HG02588 (cell line): ENCODE measurements at regions not wholly inside any gene's neighbourhood (a gene's known extent, or its start where the extent isn't known, plus 50 kb on each side); places are given as distances from the start of the nearest gene placed in this dataset.

ENCODE experiments used
- ATAC-seq: cut with Tn5 transposase; IDR thresholded peaks from one replicate; pipeline ENCODE4 v1.9.1; 2021; ENCODE audit warnings: mild to moderate bottlenecking, moderate library complexity; ENCODE audit not compliant: unreplicated experiment

DNA sequence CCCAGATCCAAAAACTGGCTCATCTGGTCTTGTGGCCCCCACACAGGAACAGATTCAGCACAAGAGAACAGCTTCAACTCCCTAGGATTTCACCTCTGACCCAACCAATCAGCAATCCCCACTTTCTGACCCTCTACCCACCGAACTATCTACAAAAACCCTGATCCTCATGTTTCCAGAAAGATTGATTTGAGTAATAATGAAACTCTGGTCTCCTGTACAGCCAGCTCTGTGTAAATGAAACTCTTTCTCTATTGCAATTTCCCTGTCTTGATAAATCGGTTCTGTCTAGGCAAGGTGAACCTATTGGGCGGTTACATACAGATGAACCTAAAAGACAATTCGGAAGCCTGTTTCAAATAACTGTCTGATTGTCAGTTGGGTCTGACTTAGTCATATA is 847.6 kb upstream of the ALCAM start:
- ATAC-seq, result peak; percentile 41

DNA sequence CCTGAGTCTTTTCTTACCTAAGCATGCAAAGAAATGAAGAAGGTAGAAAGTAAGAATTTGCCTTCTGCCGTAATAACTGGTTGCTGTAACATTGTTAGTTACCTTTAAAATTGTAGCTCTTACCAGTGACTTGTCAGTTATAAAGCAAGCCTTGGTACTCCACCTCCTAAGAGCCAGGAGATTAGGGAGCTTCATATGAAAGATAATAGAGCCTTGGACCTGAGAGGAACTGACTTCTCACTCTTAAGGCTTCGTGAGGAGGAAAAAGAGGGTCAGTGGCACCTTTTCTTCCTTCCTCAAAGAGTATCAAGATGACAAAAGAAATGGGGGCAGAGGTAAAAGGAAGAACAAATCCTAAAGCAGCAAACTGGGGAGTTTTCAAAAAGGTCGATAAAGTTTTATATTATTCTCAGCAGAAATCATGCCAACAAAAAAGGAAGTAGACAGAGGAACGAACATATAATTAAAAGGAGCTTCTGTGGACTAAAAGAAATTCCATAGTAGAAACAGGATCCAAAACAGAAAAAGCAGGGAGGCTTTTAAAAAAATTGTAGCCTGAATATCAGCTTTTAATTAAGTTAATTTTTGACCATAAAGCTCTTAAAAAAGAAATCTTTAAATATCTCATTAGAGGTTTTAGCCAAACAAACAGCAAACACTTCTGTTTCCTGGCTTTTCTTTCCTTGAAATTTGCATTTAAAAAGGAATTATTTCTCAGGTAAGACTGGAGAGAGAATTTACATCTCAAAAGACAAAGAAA is 847.1 kb upstream of the ALCAM start:
- no peak for ATAC-seq

DNA sequence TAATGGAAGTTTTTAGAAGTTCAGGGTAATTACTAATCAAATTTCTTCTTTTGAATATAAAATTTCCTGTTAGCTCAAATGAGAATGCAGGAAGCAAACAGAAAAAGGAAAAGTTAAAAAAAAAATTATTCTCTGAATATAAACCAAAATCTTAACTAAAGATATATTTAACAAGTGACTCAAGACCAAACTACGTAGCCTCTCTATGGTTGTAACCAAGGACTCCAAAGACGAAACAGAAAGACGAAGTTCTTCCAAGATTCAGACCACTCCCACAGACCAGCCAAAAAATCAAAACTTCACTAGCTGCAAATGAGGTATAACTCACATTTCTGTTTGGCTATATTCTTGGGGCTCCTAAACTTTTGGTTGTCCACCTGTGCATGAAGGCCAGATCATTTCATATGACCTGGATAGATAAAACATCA is 846.5 kb upstream of the ALCAM start:
- ATAC-seq, result peak; percentile 27

DNA sequence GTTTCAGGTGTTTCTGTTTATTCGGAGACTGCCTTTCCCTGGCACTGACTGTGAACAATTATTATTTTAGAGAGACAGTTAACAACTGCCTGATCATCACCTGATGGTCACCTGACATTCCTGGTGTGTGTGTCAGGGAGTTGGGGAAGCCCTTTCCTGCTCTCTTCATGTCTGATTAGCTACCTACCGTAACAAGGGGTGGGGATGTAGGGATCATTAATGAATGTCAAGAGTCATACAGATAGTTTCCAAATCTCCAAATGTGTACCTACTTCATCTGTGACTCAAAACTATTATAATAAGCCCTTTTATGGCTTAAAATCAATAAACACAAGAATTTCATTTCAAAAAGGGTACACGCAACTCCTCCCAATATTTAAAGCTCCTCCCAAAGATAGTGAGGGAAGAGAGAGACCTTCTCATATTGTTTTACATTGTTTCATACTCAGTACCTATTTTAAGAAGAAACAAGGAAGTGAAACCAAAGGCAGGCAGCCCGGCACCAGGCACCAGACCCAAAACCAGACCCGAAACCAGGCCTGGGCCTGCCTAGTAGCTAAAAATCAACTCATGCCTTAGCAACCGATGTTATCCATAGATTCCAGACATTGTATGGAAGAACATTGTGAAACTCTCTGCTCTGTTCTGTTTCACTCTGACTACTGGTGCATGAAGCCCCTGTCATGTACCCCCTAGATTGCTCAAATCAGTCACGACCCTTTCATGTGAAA is 844.9 kb upstream of the ALCAM start:
- peak; percentile 55 for ATAC-seq

DNA sequence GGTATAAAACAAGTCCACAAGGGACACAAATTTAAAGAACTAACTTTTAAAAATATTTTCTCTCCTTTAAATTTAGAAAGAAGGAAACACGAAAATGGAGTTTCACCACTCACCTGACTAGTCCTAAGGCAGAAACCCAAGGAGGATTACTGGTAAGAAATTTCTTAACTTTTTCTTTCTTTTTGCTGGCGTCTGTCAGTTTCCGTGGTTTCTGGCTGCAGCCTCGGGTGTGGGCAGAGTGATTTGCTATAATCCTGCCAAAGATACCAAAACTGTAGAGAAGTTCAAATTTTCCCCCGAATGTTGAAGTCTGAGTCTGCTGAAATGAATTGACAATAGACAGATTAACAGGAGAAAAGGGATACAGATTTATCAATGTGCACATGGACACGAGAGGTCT is 843.6 kb upstream of the ALCAM start:
- peak; percentile 19 for ATAC-seq

DNA sequence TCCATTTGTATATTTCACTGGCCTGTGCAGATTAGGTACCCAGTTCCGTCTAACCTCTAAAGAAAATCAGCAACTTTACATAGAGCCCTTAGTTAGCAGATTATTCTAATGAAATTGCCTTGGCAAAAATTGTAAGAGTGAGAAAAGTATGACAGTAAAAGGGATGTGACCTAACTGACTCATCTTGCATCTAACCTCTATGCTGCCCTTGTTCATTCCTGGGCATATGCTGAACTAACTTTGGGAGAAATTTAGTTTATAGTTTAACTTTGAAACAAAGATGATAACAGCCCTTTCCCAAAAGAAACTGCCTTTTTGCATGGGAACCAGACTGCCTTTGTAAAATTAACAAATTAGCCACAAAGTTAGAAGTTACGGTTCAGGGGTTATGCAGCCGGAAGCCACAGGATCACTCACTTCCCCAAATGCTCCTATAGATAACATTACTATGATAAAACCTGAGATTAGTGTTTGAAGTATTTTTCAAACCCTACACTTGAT is 839.8 kb upstream of the ALCAM start:
- peak; percentile 74 for ATAC-seq

DNA sequence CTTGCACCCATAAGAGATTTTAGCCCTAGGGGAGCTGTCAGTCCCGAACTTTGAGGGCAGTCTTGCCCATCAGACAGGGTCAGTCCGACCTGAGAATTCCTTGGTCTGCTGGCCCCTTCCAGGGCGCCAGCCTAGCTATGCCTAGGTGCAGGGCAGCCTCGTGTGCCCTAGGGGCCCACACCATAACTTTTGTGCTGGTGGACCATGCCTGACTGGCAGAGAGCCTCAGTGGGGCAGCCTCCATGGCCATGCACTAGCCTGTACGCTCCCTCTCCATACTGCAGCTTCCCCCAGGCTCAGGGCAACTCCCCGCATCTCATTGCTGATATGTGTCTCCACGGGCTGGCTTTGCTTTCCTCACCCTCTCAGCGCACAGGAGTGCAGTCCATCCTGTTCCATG is 835.8 kb upstream of the ALCAM start:
- ATAC-seq, result no peak

DNA sequence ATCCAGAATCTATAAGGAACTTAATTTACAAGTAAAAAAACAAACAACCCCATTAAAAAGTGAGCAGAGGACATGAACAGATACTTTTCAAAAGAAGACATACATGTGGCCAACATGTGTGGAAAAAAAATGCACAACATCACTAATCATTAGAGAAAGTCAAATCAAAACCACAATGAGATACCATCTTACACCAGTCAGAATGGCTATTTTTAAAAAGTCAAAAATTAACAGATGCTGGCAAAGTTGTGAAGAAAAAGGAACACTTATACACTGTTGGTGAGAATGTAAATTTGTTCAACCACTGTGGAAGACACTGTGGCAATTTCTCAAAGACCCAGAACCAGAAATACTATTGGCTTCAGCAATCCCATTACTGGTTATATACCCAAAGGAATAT is 830.0 kb upstream of the ALCAM start:
- no peak for ATAC-seq

DNA sequence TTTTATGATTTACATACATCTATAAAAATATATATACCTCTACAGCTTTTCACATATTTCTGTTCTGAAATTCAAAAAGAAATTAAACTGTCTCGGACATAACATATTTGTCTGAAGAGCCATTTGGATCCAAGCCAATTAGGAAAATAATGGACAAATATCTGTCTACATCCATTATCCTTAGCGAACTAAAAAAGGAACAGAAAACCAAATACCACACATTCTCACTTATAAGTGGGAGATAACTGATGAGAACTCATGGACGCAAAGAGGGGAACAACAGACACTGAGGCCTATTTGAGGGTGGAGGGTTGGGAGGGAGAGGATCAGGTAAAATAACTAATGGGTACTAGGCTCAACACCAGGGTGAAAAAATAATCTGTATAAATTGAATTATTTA is 829.4 kb upstream of the ALCAM start:
- ATAC-seq, result no peak

DNA sequence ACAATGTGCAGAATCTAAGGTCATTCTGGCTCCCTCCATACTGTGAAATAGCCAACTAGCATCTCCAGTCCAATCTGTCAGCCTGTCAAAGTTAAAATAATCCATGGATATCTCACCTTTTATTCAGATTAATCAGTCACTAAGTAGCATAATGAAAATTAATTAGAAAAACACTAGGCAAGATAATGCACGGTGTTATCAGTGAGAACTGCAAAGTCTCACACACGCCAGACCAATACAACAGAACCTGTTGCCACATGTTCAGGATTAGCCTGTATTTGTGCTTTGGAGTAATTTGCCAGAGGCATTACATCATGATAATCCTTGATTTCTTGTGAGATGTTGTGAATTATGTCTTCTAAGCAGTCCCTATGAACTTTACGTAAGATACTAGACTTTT is 820.4 kb upstream of the ALCAM start:
- ATAC-seq, result no peak

DNA sequence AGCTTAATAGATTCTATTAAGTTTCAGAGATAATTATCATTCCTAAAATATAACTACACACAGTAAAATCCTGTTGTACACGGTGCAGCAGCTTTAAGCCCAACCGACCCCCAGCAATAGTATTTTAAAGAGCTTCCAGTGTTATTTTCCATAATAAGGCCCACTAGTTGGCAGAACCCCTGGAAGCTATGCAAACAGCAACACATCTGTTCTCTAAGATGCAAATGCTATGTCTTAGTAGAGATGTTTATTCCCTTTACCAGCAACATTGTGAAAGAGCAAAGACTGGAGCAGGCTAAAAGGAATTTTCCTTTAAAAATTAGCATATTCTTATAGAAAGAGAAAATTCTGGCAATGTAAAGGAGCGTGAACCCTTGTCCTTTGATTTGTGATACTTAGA is 819.7 kb upstream of the ALCAM start:
- ATAC-seq, result no peak

DNA sequence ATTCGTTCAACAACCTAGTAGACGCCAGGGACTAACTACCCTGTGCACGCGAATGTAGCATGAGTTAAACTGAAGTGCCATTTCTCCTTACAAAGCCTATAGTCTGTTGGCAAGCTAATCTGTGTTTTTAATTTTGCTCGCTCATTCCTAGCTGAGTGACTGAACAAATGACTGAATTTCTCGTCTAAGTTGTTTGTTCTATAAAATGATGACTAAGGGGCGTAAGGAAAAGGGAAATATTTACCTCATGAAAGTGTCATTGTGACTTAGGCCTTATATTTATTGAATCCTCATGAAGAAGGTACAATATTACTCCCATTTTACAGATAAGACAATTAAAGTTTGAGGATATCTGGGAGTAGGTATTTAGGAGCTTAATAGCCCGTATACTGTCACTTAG is 818.3 kb upstream of the ALCAM start:
- no peak for ATAC-seq

DNA sequence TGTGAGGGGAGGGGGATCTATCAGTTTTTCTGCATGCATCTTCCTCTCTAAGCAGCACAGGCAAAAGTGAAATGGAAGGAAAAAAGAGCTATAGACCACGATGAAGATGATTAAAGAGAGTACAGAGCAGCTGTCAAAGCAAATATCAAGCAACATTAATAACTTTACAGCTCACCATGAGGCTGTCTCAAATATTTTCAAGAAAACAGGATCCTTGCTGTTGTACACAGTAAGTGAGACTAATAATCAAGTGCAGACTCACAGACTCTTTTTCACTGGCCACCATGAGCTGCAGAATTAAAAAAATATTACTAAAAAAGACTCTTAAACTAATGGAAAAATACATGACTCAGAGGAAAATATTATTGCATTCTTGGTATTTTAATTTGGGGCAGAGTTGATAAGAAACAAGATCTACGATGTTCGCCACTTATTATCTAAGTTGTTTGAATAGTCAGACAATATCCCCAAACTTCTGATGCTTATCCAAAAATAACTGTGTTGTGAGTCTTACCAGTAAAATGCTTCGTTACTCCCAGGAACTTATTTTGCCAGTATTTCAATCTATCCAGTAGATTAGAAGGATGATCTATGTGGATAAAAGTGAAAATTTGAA is 817.5 kb upstream of the ALCAM start:
- no peak for ATAC-seq

DNA sequence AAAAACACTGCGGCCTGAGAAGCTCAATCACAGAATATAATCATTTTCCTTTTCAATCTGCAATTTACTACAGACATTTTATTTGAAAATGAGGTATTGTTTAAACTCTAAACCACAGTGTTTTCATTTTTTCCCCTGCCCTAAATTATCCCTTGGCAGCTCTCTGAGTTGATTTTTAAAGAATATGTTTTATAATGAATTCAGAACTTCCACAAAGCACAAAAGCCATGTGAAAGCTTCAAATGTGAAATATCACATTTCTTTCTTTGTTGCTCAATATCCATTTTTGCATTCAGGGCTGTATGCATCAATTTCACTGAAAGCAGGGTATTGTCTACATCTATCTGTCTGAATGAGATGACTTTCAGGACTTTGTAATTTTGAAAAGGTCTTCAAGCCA is 813.6 kb upstream of the ALCAM start:
- ATAC-seq, result no peak

DNA sequence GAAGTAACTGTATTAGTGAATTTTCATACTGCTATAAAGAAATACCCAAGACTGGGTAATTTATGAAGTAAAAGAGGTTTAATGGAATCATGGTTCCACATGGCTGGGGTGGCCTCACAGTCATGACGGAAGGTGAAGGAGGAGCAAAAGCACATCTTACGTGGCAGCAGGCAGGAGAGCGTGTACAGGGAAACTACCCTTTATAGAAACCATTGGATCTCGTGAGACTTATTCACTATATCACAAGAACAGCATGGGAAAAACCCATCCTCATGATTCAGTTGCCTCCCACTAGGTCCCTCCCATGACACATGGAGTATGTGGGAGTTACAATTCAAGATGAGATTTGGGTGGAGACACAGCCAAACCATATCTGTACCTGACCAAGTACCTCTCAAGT is 812.3 kb upstream of the ALCAM start:
- ATAC-seq, result no peak

DNA sequence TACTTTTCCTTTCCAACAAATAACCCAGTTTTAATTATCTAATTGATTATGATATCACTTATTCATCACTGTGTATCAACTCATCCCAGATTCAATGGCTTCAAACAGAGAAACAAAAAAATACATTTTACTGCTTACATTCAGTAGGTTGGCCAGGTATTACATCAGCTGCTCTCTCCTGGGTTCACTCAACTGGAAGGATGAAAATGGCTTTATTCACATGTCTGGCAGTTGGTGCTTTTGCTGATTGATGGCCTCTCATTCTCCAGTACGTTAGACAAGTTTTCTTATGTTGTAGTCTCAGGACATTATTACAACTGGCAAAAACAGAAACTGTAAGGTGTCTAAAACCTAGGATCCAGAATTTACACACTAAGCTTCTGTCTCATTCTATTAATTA is 811.0 kb upstream of the ALCAM start:
- no peak for ATAC-seq

DNA sequence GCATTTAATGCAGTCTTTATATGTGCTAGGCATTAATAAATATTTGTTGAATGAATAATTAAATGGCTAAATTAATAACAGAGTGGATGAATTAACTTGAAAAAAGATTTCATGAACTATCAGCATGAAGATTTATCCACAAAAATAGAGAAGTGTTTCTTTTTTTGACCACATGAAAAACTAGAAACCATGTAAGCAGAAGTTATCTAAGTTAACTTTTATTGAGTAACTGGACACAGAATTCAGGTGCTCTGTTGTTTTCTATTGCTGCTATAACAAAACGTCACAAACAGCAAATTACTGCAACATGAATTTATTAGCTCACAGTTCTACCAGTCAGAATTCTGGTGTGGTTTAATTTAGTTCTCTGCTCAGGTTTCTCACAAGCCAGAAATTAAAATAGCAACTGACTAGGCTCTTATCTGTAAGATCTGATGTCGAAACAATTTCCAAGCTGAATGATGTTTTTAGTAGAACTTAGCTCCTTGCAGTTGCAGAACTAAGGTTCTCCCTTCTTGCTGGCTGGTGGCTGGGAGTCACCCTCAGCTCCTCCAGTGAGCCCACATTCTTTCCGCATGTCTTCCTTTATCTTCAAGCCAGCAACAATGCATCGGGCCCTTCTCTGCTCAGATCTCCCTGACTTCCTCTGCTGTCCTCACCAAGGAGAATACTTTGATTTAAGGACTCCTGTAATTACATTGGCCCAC is 810.2 kb upstream of the ALCAM start:
- no peak for ATAC-seq

DNA sequence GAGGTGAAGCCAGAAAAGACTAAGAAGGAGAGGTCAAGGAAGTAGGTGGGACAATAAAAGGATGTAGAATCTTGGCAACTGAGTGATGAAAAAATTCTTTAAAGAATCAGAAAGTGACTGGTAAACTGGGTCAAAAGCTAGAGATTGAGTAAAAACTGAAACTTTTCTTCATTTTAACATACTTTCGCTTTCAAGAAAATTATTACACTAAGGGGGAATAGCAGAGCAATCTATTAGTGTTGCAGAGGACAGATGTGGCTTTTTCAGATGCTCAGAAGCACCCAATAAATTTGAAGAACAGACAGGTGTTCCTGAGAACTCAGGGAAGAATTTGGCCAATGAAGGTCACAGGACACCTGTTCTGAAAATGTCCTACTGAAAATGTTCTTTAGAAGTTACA is 805.4 kb upstream of the ALCAM start:
- no peak for ATAC-seq

DNA sequence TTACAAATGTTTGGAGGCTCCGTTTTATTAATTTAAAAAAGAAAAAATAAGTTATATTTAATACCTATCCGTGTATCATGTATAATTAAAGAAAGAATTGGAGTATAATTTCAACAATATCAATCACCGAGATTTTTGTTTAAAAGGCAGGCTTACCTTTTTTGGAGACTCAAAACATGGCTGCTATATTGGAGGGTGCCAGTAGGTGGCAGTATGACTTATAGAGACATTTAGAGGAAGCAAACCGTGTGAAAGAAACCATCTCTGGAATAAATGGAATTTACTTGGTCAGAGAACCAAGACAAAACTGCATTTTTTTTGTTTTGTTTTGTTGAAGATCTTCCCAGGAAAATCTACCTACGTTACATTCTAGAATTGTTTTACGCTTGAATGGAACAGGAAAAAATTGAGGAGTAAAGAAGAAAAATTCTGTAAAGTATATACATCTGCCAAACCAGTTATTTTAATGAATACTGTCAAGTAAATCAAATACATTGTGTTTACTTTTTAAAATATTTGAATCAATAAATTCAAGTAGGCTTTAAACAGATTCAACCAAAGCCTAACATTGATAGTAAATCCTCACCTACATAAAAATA is 802.6 kb upstream of the ALCAM start:
- no peak for ATAC-seq

DNA sequence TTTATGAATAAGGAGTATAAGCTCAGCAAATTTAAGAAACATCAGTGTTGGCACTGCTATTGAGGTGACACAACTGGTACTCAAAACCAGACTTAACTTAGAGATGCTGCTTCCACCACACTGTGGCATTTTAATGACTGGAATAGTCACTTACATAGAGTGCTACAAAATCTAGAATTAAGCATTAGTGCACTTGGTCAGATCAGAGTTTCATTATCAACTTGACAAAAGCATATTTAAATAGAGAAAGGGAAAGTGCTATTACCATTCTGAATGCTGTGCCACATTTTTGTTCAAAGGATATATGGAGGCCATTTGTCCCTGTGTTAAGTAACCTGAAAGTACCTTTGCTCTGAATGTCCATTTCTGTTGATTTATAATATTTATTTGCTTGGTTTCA is 800.7 kb upstream of the ALCAM start:
- no peak for ATAC-seq

DNA sequence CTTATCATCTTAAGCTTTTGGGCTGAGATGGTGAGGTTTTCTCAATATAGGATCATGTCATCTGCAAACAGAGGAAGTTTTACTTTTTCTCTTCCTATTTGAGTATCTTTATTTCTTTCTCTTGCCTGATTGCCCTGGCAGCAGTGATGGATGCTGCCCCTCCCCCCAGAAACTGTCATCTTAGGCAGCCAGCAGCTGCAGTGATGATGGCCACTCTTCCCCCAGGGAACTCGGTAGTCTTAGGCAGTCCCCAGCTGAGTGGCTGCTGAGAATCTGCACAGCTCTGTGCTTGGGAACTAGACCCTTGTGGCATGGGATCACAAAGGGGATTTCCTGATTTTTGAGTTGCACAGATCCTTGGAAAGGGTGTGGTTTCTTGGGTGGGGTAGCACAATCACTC is 791.1 kb upstream of the ALCAM start:
- no peak for ATAC-seq
